KOPT-K1 (cell line): ENCODE measurements at regions not wholly inside any gene's neighbourhood (a gene's known extent, or its start where the extent isn't known, plus 50 kb on each side); places are given as distances from the start of the nearest gene placed in this dataset.

Experiments used
- H3K27ac ChIP-seq: fragments of 200-600 bp; sonication (generic); 2 replicates; pipeline ENCODE4 v1.5.1; 2016; ENCODE audit warnings: antibody characterized with exemption, mild to moderate bottlenecking, low read depth, low read length; ENCODE audit not compliant: poor library complexity, severe bottlenecking
- H3K36me3 ChIP-seq: fragments of 200-600 bp; sonication (generic); 2 replicates; pipeline ENCODE4 v1.5.1; 2017; ENCODE audit warnings: antibody characterized with exemption, mild to moderate bottlenecking, low read length, moderate library complexity; ENCODE audit not compliant: insufficient read depth
- H3K9me3 ChIP-seq: fragments of 200-600 bp; sonication (generic); 2 replicates; pipeline ENCODE4 v1.5.1; 2017; ENCODE audit warnings: antibody characterized with exemption, low read length, mild to moderate bottlenecking; ENCODE audit not compliant: insufficient read depth, poor library complexity, severe bottlenecking

GRCh38 chr14:38111046-38111445, 96.7 kb upstream of the SSTR1 start:
- no peak overlapping the region for H3K27ac ChIP-seq
- peaks cover 10% of the 10 kb centered on the region for H3K9me3 ChIP-seq

GRCh38 chr14:38113546-38113945, 94.2 kb upstream of the SSTR1 start:
- Histone ChIP-seq H3K27ac (no peak overlapping the region), H3K9me3 (no peaks in the 10 kb centered on the region), H3K36me3 (no peaks in the 10 kb centered on the region)

More at GRCh38 chr14:38111046-38111445, 96.7 kb upstream of the SSTR1 start:
- no peaks in the 10 kb centered on the region for H3K36me3 ChIP-seq

- Histone ChIP-seq H3K36me3 (no peaks in the 10 kb centered on the region), H3K27ac (no peak overlapping the region)
Measured at GRCh38 chr14:38116895-38117294, 90.8 kb upstream of the SSTR1 start.

GRCh38 chr14:38120109-38120508, 87.6 kb upstream of the SSTR1 start:
- H3K36me3 ChIP-seq, result no peaks in the 10 kb centered on the region
- H3K27ac ChIP-seq, result no peak overlapping the region
- no peaks in the 10 kb centered on the region for H3K9me3 ChIP-seq

More at GRCh38 chr14:38116895-38117294, 90.8 kb upstream of the SSTR1 start:
- no peaks in the 10 kb centered on the region for H3K9me3 ChIP-seq

GRCh38 chr14:38121320-38122020, 86.2 kb upstream of the SSTR1 start:
- Histone ChIP-seq H3K9me3 (no peaks in the 10 kb centered on the region), H3K36me3 (no peaks in the 10 kb centered on the region), H3K27ac (no peak overlapping the region)

GRCh38 chr14:38122241-38122640, 85.5 kb upstream of the SSTR1 start:
- Histone ChIP-seq H3K36me3 (no peaks in the 10 kb centered on the region), H3K9me3 (no peaks in the 10 kb centered on the region), H3K27ac (no peak overlapping the region)

- Histone ChIP-seq H3K36me3 (no peaks in the 10 kb centered on the region), H3K27ac (no peak overlapping the region), H3K9me3 (no peaks in the 10 kb centered on the region)
Measured at GRCh38 chr14:38124506-38124905, 83.2 kb upstream of the SSTR1 start.

GRCh38 chr14:38125481-38126037, 82.1 kb upstream of the SSTR1 start:
- no peaks in the 10 kb centered on the region for H3K36me3 ChIP-seq

GRCh38 chr14:38127356-38127755, 80.3 kb upstream of the SSTR1 start:
- Histone ChIP-seq H3K27ac (no peak overlapping the region), H3K36me3 (no peaks in the 10 kb centered on the region), H3K9me3 (no peaks in the 10 kb centered on the region)

More at GRCh38 chr14:38125481-38126037, 82.1 kb upstream of the SSTR1 start:
- Histone ChIP-seq H3K27ac (no peak overlapping the region), H3K9me3 (no peaks in the 10 kb centered on the region)

- no peaks in the 10 kb centered on the region for H3K9me3 ChIP-seq
- no peak overlapping the region for H3K27ac ChIP-seq
Measured at GRCh38 chr14:38127784-38128183, 79.9 kb upstream of the SSTR1 start.

GRCh38 chr14:38128640-38129039, 79.1 kb upstream of the SSTR1 start:
- H3K36me3 ChIP-seq, result no peaks in the 10 kb centered on the region
- H3K27ac ChIP-seq, result no peak overlapping the region
- no peaks in the 10 kb centered on the region for H3K9me3 ChIP-seq

More at GRCh38 chr14:38127784-38128183, 79.9 kb upstream of the SSTR1 start:
- no peaks in the 10 kb centered on the region for H3K36me3 ChIP-seq

GRCh38 chr14:38129192-38129591, 78.5 kb upstream of the SSTR1 start:
- H3K27ac ChIP-seq, result no peak overlapping the region
- H3K36me3 ChIP-seq, result no peaks in the 10 kb centered on the region
- H3K9me3 ChIP-seq, result no peaks in the 10 kb centered on the region

GRCh38 chr14:38129705-38130104, 78.0 kb upstream of the SSTR1 start:
- Histone ChIP-seq H3K36me3 (no peaks in the 10 kb centered on the region), H3K9me3 (no peaks in the 10 kb centered on the region), H3K27ac (no peak overlapping the region)

GRCh38 chr14:38134416-38135030, 73.2 kb upstream of the SSTR1 start:
- no peaks in the 10 kb centered on the region for H3K9me3 ChIP-seq
- H3K27ac ChIP-seq, result no peak overlapping the region
- H3K36me3 ChIP-seq, result no peaks in the 10 kb centered on the region

- H3K27ac ChIP-seq, result no peak overlapping the region
- H3K9me3 ChIP-seq, result no peaks in the 10 kb centered on the region
- H3K36me3 ChIP-seq, result no peaks in the 10 kb centered on the region
Measured at GRCh38 chr14:38135106-38135867, 72.4 kb upstream of the SSTR1 start.
